ENCODE measurements at regions not wholly inside any gene's neighbourhood (a gene's known extent, or its start where the extent isn't known, plus 50 kb on each side); places are given as distances from the start of the nearest gene placed in this dataset.
"Not testable (repeated sequence)": the region's sequence is repeated elsewhere in the genome, so short reads cannot be mapped to it uniquely, and the experiment has no call there.

GRCh38 chr4:181796502-181796901 lies 446.7 kb upstream of the TENM3 start:
- no peak overlapping the region for H3K4me3 ChIP-seq (ENCODE audit: control insufficient read depth, low read depth, low read length)
- no peak for DNase-seq (ENCODE audit: low read depth)
- TF ChIP-seq CTCF (IDR thresholded peaks at IDR 0.05; ENCODE audit: control insufficient read depth, insufficient read depth, low read depth, low read length, missing control alignments): no peak

GRCh38 chr4:181798536-181798935 lies 444.7 kb upstream of the TENM3 start:
- no peak for TF ChIP-seq CTCF (IDR thresholded peaks at IDR 0.05; ENCODE audit: control insufficient read depth, insufficient read depth, low read depth, low read length, missing control alignments)

GRCh38 chr4:181799561-181800069 lies 443.6 kb upstream of the TENM3 start:
- H3K4me3 ChIP-seq (ENCODE audit: control insufficient read depth, low read depth, low read length): no peak overlapping the region
- TF ChIP-seq CTCF (IDR thresholded peaks at IDR 0.05; ENCODE audit: control insufficient read depth, insufficient read depth, low read depth, low read length, missing control alignments): no peak
- DNase-seq (ENCODE audit: low read depth): no peak

More at GRCh38 chr4:181798536-181798935, 444.7 kb upstream of the TENM3 start:
- no peak overlapping the region for H3K4me3 ChIP-seq (ENCODE audit: control insufficient read depth, low read depth, low read length)
- no peak for DNase-seq (ENCODE audit: low read depth)

GRCh38 chr4:181802207-181802606 lies 441.0 kb upstream of the TENM3 start:
- DNase-seq (ENCODE audit: low read depth): no peak
- H3K4me3 ChIP-seq (ENCODE audit: control insufficient read depth, low read depth, low read length): no peak overlapping the region
- no peak for TF ChIP-seq CTCF (IDR thresholded peaks at IDR 0.05; ENCODE audit: control insufficient read depth, insufficient read depth, low read depth, low read length, missing control alignments)

- TF ChIP-seq CTCF (IDR thresholded peaks at IDR 0.05; ENCODE audit: control insufficient read depth, insufficient read depth, low read depth, low read length, missing control alignments): no peak
These were observed 435.4 kb upstream of the TENM3 start for GRCh38 chr4:181807771-181808170.

GRCh38 chr4:181810711-181811110 lies 432.5 kb upstream of the TENM3 start:
- DNase-seq (ENCODE audit: low read depth): no peak
- no peak overlapping the region for H3K4me3 ChIP-seq (ENCODE audit: control insufficient read depth, low read depth, low read length)
- TF ChIP-seq CTCF (IDR thresholded peaks at IDR 0.05; ENCODE audit: control insufficient read depth, insufficient read depth, low read depth, low read length, missing control alignments): no peak

More at GRCh38 chr4:181807771-181808170, 435.4 kb upstream of the TENM3 start:
- no peak overlapping the region for H3K4me3 ChIP-seq (ENCODE audit: control insufficient read depth, low read depth, low read length)
- no peak for DNase-seq (ENCODE audit: low read depth)

GRCh38 chr4:181811550-181811949 lies 431.7 kb upstream of the TENM3 start:
- DNase-seq (ENCODE audit: low read depth); H3K4me3 ChIP-seq (ENCODE audit: control insufficient read depth, low read depth, low read length): not testable (repeated sequence)

Data from AG09309 (cell line).